ENCODE measurements at regions not wholly inside any gene's neighbourhood (a gene's known extent, or its start where the extent isn't known, plus 50 kb on each side); places are given as distances from the start of the nearest gene placed in this dataset.

- H3K4me3 Mint-ChIP-seq = no peak overlapping the region
- H3K36me3 Mint-ChIP-seq (ENCODE audit: low read depth) = no peaks in the 10 kb centered on the region
- no peak for TF ChIP-seq CTCF (IDR thresholded peaks at IDR 0.05)
- ChIA-PET POLR2A (no interaction called here), CTCF (no interaction called here)
- H3K9me3 Mint-ChIP-seq = peaks cover 13% of the 10 kb centered on the region
- intact Hi-C loops (cut with micrococcal nuclease) = no loop called here
- no peaks in the 10 kb centered on the region for H3K27me3 Mint-ChIP-seq
- H3K4me1 Mint-ChIP-seq = no peaks in the 10 kb centered on the region
- H3K27ac Mint-ChIP-seq = no peak overlapping the region
- ATAC-seq (ENCODE audit: low read depth) (no peak), DNase-seq (no peak)
These were observed 816.9 kb downstream of the CDH11 start for GRCh38 chr16:64304951-64305350.

- no peak for TF ChIP-seq CTCF (IDR thresholded peaks at IDR 0.05)
- H3K9me3 Mint-ChIP-seq = peaks cover 9% of the 10 kb centered on the region
- intact Hi-C loops (cut with micrococcal nuclease) = no loop called here
- no peaks in the 10 kb centered on the region for H3K36me3 Mint-ChIP-seq (ENCODE audit: low read depth)
- no peaks in the 10 kb centered on the region for H3K27me3 Mint-ChIP-seq
- DNase-seq (no peak), ATAC-seq (ENCODE audit: low read depth) (no peak)
- CTCF ChIA-PET = no interaction called here
- no peaks in the 10 kb centered on the region for H3K4me1 Mint-ChIP-seq
- no peak overlapping the region for H3K27ac Mint-ChIP-seq
- H3K4me3 Mint-ChIP-seq = no peak overlapping the region
- POLR2A ChIA-PET = no interaction called here
These were observed 817.5 kb downstream of the CDH11 start for GRCh38 chr16:64304396-64304795.

- CTCF ChIA-PET = no interaction called here
- Mint-ChIP-seq H3K27ac (no peak overlapping the region), H3K9me3 (peaks cover 9% of the 10 kb centered on the region), H3K36me3 (ENCODE audit: low read depth) (no peaks in the 10 kb centered on the region), H3K4me3 (no peak overlapping the region), H3K27me3 (no peaks in the 10 kb centered on the region), H3K4me1 (no peaks in the 10 kb centered on the region)
- POLR2A ChIA-PET = no interaction called here
- DNase-seq = no peak
- no peak for ATAC-seq (ENCODE audit: low read depth)
- TF ChIP-seq CTCF (IDR thresholded peaks at IDR 0.05) = no peak
- intact Hi-C loops (cut with micrococcal nuclease) = no loop called here
These were observed 823.8 kb downstream of the CDH11 start for GRCh38 chr16:64297863-64298600.

- Mint-ChIP-seq H3K27me3 (no peaks in the 10 kb centered on the region), H3K4me3 (no peak overlapping the region), H3K36me3 (ENCODE audit: low read depth) (no peaks in the 10 kb centered on the region), H3K9me3 (peaks cover 11% of the 10 kb centered on the region), H3K27ac (no peak overlapping the region), H3K4me1 (no peaks in the 10 kb centered on the region)
- intact Hi-C loops (cut with micrococcal nuclease) = no loop called here
- ATAC-seq (ENCODE audit: low read depth) (no peak), DNase-seq (no peak)
- CTCF ChIA-PET = no interaction called here
- TF ChIP-seq CTCF (IDR thresholded peaks at IDR 0.05) = no peak
- POLR2A ChIA-PET = no interaction called here
These were observed 826.4 kb downstream of the CDH11 start for GRCh38 chr16:64295466-64295865.

- Mint-ChIP-seq H3K36me3 (ENCODE audit: low read depth) (no peaks in the 10 kb centered on the region), H3K27ac (no peak overlapping the region), H3K4me1 (no peaks in the 10 kb centered on the region), H3K4me3 (no peak overlapping the region), H3K27me3 (no peaks in the 10 kb centered on the region), H3K9me3 (peaks cover 9% of the 10 kb centered on the region)
- no peak for TF ChIP-seq CTCF (IDR thresholded peaks at IDR 0.05)
- no peak for DNase-seq
- ATAC-seq (ENCODE audit: low read depth) = no peak
- ChIA-PET POLR2A (no interaction called here), CTCF (no interaction called here)
- intact Hi-C loops (cut with micrococcal nuclease) = no loop called here
These were observed 828.9 kb downstream of the CDH11 start for GRCh38 chr16:64292953-64293352.

Data from activated B cell treated with CpG ODN at 0.5 μM for 24 hours (primary cell).